Astrocyte (in vitro differentiated cells and primary cell): ENCODE measurements at regions not wholly inside any gene's neighbourhood (a gene's known extent, or its start where the extent isn't known, plus 50 kb on each side); places are given as distances from the start of the nearest gene placed in this dataset.

Experiments
- DNase-seq: peaks from one replicate; pipeline ENCODE4 v3.0.0-alpha.2; 2010; ENCODE audit warnings: low read depth
- FAIRE-seq: peaks from 2 replicates; lab custom pipeline; 2011; peaks lifted over from hg19 to GRCh38; lab: Jason Lieb, UNC
- H2AFZ ChIP-seq: 2 replicates; pipeline ENCODE4 v1.6.0; 2012; ENCODE audit warnings: low read depth, low read length, inconsistent platforms
- H3K27ac ChIP-seq: 2 replicates; pipeline ENCODE4 v1.5.1; 2011; ENCODE audit warnings: low read depth, low read length, inconsistent platforms
- H3K27me3 ChIP-seq: 2 replicates; pipeline ENCODE4 v1.6.0; 2011; ENCODE audit warnings: low read length, inconsistent platforms; ENCODE audit not compliant: insufficient read depth
- H3K36me3 ChIP-seq: 2 replicates; pipeline ENCODE4 v1.5.1; 2011; ENCODE audit warnings: low read length, inconsistent platforms; ENCODE audit not compliant: insufficient read depth
- H3K4me1 ChIP-seq: 2 replicates; pipeline ENCODE4 v1.5.1; 2011; ENCODE audit warnings: low read length, inconsistent platforms; ENCODE audit not compliant: insufficient read depth
- H3K4me2 ChIP-seq: 2 replicates; pipeline ENCODE4 v1.6.0; 2012; ENCODE audit warnings: low read length, inconsistent platforms
- H3K4me3 ChIP-seq: 2 replicates; pipeline ENCODE4 v1.5.1; 2011; ENCODE audit warnings: low read depth, mild to moderate bottlenecking, low read length, inconsistent platforms; ENCODE audit not compliant: insufficient read depth
- H3K79me2 ChIP-seq: 2 replicates; pipeline ENCODE4 v1.6.0; 2012; ENCODE audit warnings: mild to moderate bottlenecking, low read length, inconsistent platforms; ENCODE audit not compliant: insufficient read depth
- H3K9ac ChIP-seq: 2 replicates; pipeline ENCODE4 v1.6.0; 2012; ENCODE audit warnings: mild to moderate bottlenecking, low read length, inconsistent platforms
- H3K9me3 ChIP-seq: 2 replicates; pipeline ENCODE4 v1.5.1; 2012; ENCODE audit warnings: low read depth, mild to moderate bottlenecking, low read length, inconsistent platforms; ENCODE audit not compliant: insufficient read depth
- H4K20me1 ChIP-seq: 2 replicates; pipeline ENCODE4 v1.6.0; 2012; ENCODE audit warnings: low read length, inconsistent platforms; ENCODE audit not compliant: insufficient read depth
- H3K27ac Mint-ChIP-seq: one replicate; pipeline ENCODE4 v1.8.0; 2021; ENCODE audit warnings: mild to moderate bottlenecking, mixed read lengths; ENCODE audit not compliant: unreplicated experiment
- H3K27me3 Mint-ChIP-seq: one replicate; pipeline ENCODE4 v1.8.0; 2021; ENCODE audit warnings: low read depth, mixed read lengths; ENCODE audit not compliant: unreplicated experiment
- H3K36me3 Mint-ChIP-seq: one replicate; pipeline ENCODE4 v1.8.0; 2021; ENCODE audit warnings: low read depth, mixed read lengths; ENCODE audit not compliant: unreplicated experiment
- H3K4me1 Mint-ChIP-seq: one replicate; pipeline ENCODE4 v1.8.0; 2021; ENCODE audit warnings: low read depth, mixed read lengths; ENCODE audit not compliant: unreplicated experiment
- H3K4me3 Mint-ChIP-seq: one replicate; pipeline ENCODE4 v1.8.0; 2021; ENCODE audit warnings: mild to moderate bottlenecking, moderate library complexity, mixed read lengths; ENCODE audit not compliant: unreplicated experiment
- H3K9me3 Mint-ChIP-seq: one replicate; pipeline ENCODE4 v1.8.0; 2021; ENCODE audit warnings: mild to moderate bottlenecking, mixed read lengths; ENCODE audit not compliant: unreplicated experiment
- CTCF ChIP-seq: IDR thresholded peaks from 2 replicates; pipeline ENCODE4 v1.5.1; 2011; ENCODE audit warnings: low read depth, mild to moderate bottlenecking, inconsistent platforms, low read length, moderate library complexity; ENCODE audit not compliant: insufficient read depth
- EZH2 ChIP-seq: IDR thresholded peaks from 2 replicates; pipeline ENCODE4 v1.6.1; 2012; ENCODE audit warnings: mild to moderate bottlenecking, low read length, inconsistent platforms; ENCODE audit not compliant: insufficient read depth

- no peak for FAIRE-seq
- H2AFZ ChIP-seq, result no peak overlapping the region
- peaks cover 8% of the 10 kb centered on the region for H3K27me3 Mint-ChIP-seq
- no peaks in the 10 kb centered on the region for H4K20me1 ChIP-seq
- no peak for DNase-seq
- H3K36me3 ChIP-seq, result no peaks in the 10 kb centered on the region
- H3K27me3 ChIP-seq, result no peaks in the 10 kb centered on the region
- H3K4me1 ChIP-seq, result no peaks in the 10 kb centered on the region
- no peak overlapping the region for H3K4me2 ChIP-seq
- H3K4me1 Mint-ChIP-seq, result no peaks in the 10 kb centered on the region
- no peaks in the 10 kb centered on the region for H3K9me3 Mint-ChIP-seq
- TF ChIP-seq EZH2, result no peak
- no peak for TF ChIP-seq CTCF
- no peaks in the 10 kb centered on the region for H3K9me3 ChIP-seq
- no peak overlapping the region for H3K9ac ChIP-seq
- H3K27ac Mint-ChIP-seq, result no peak overlapping the region
- no peak overlapping the region for H3K27ac ChIP-seq
- no peaks in the 10 kb centered on the region for H3K36me3 Mint-ChIP-seq
- no peak overlapping the region for H3K4me3 ChIP-seq
- no peak overlapping the region for H3K4me3 Mint-ChIP-seq
- H3K79me2 ChIP-seq, result no peaks in the 10 kb centered on the region
Observed at GRCh38 chr16:79876332-79876730, 275.8 kb upstream of the MAF start.

GRCh38 chr16:79874391-79874790 lies 273.9 kb upstream of the MAF start:
- Histone ChIP-seq H3K9me3 (no peaks in the 10 kb centered on the region), H3K4me2 (no peak overlapping the region), H3K4me3 (no peak overlapping the region), H2AFZ (no peak overlapping the region), H3K36me3 (no peaks in the 10 kb centered on the region), H4K20me1 (no peaks in the 10 kb centered on the region), H3K4me1 (no peaks in the 10 kb centered on the region), H3K27ac (no peak overlapping the region), H3K79me2 (no peaks in the 10 kb centered on the region), H3K27me3 (no peaks in the 10 kb centered on the region), H3K9ac (no peak overlapping the region)
- no peaks in the 10 kb centered on the region for H3K4me1 Mint-ChIP-seq
- DNase-seq, result no peak
- H3K36me3 Mint-ChIP-seq, result no peaks in the 10 kb centered on the region
- peaks cover 4% of the 10 kb centered on the region for H3K9me3 Mint-ChIP-seq
- H3K4me3 Mint-ChIP-seq, result no peak overlapping the region
- TF ChIP-seq CTCF (no peak), EZH2 (no peak)
- H3K27ac Mint-ChIP-seq, result no peak overlapping the region
- H3K27me3 Mint-ChIP-seq, result peaks cover 12% of the 10 kb centered on the region
- no peak for FAIRE-seq

GRCh38 chr16:79873825-79874224 lies 273.3 kb upstream of the MAF start:
- H3K4me3 ChIP-seq, result no peak overlapping the region
- no peak overlapping the region for H3K9ac ChIP-seq
- no peaks in the 10 kb centered on the region for H3K9me3 ChIP-seq
- H3K9me3 Mint-ChIP-seq, result peaks cover 4% of the 10 kb centered on the region
- H3K4me1 Mint-ChIP-seq, result no peaks in the 10 kb centered on the region
- no peak overlapping the region for H2AFZ ChIP-seq
- TF ChIP-seq EZH2, result no peak
- TF ChIP-seq CTCF, result no peak
- no peak overlapping the region for H3K27ac Mint-ChIP-seq
- no peaks in the 10 kb centered on the region for H3K79me2 ChIP-seq
- no peak overlapping the region for H3K4me2 ChIP-seq
- H3K4me1 ChIP-seq, result no peaks in the 10 kb centered on the region
- H3K36me3 ChIP-seq, result no peaks in the 10 kb centered on the region
- H3K36me3 Mint-ChIP-seq, result no peaks in the 10 kb centered on the region
- H4K20me1 ChIP-seq, result no peaks in the 10 kb centered on the region
- no peak overlapping the region for H3K4me3 Mint-ChIP-seq
- H3K27ac ChIP-seq, result no peak overlapping the region
- FAIRE-seq (no peak), DNase-seq (no peak)
- peaks cover 12% of the 10 kb centered on the region for H3K27me3 Mint-ChIP-seq
- no peaks in the 10 kb centered on the region for H3K27me3 ChIP-seq
